ENCODE measurements at regions not wholly inside any gene's neighbourhood (a gene's known extent, or its start where the extent isn't known, plus 50 kb on each side); places are given as distances from the start of the nearest gene placed in this dataset.

GRCh38 chr1:83101406-83101805 is 897.5 kb downstream of the TTLL7 start:
- TF ChIP-seq CTCF (IDR thresholded peaks at IDR 0.05; ENCODE audit: extremely low read depth, insufficient read depth, missing control alignments) = no peak
- DNase-seq (ENCODE audit: low spot score) = no peak
- in situ Hi-C loops (cut with MboI; ENCODE audit: low pct_unique_long_range_greater_than_20kb, low sequenced_read_pairs, unreplicated experiment) = no loop called here

GRCh38 chr1:83100133-83100532 is 898.8 kb downstream of the TTLL7 start:
- no peak for TF ChIP-seq CTCF (IDR thresholded peaks at IDR 0.05; ENCODE audit: extremely low read depth, insufficient read depth, missing control alignments)
- no peak for DNase-seq (ENCODE audit: low spot score)
- in situ Hi-C loops (cut with MboI; ENCODE audit: low pct_unique_long_range_greater_than_20kb, low sequenced_read_pairs, unreplicated experiment) = no loop called here

- no peak for TF ChIP-seq CTCF (IDR thresholded peaks at IDR 0.05; ENCODE audit: extremely low read depth, insufficient read depth, missing control alignments)
- in situ Hi-C loops (cut with MboI; ENCODE audit: low pct_unique_long_range_greater_than_20kb, low sequenced_read_pairs, unreplicated experiment) = no loop called here
- DNase-seq (ENCODE audit: low spot score) = no peak
Measured at GRCh38 chr1:83098791-83099190, 900.1 kb downstream of the TTLL7 start.

GRCh38 chr1:83098131-83098530 is 900.8 kb downstream of the TTLL7 start:
- in situ Hi-C loops (cut with MboI; ENCODE audit: low pct_unique_long_range_greater_than_20kb, low sequenced_read_pairs, unreplicated experiment) = no loop called here

GRCh38 chr1:83097715-83098114 is 901.2 kb downstream of the TTLL7 start:
- no peak for DNase-seq (ENCODE audit: low spot score)
- no peak for TF ChIP-seq CTCF (IDR thresholded peaks at IDR 0.05; ENCODE audit: extremely low read depth, insufficient read depth, missing control alignments)
- in situ Hi-C loops (cut with MboI; ENCODE audit: low pct_unique_long_range_greater_than_20kb, low sequenced_read_pairs, unreplicated experiment) = no loop called here

More at GRCh38 chr1:83098131-83098530, 900.8 kb downstream of the TTLL7 start:
- TF ChIP-seq CTCF (IDR thresholded peaks at IDR 0.05; ENCODE audit: extremely low read depth, insufficient read depth, missing control alignments) = no peak
- no peak for DNase-seq (ENCODE audit: low spot score)

- in situ Hi-C loops (cut with MboI; ENCODE audit: low pct_unique_long_range_greater_than_20kb, low sequenced_read_pairs, unreplicated experiment) = no loop called here
- TF ChIP-seq CTCF (IDR thresholded peaks at IDR 0.05; ENCODE audit: extremely low read depth, insufficient read depth, missing control alignments) = no peak
- no peak for DNase-seq (ENCODE audit: low spot score)
Measured at GRCh38 chr1:83095570-83095969, 903.4 kb downstream of the TTLL7 start.

- no peak for TF ChIP-seq CTCF (IDR thresholded peaks at IDR 0.05; ENCODE audit: extremely low read depth, insufficient read depth, missing control alignments)
- in situ Hi-C loops (cut with MboI; ENCODE audit: low pct_unique_long_range_greater_than_20kb, low sequenced_read_pairs, unreplicated experiment) = no loop called here
- no peak for DNase-seq (ENCODE audit: low spot score)
Measured at GRCh38 chr1:83090195-83090594, 908.7 kb downstream of the TTLL7 start.

Data from GM13977 (cell line).